Trophoblast cell (in vitro differentiated cells and primary cell): ENCODE measurements at regions not wholly inside any gene's neighbourhood (a gene's known extent, or its start where the extent isn't known, plus 50 kb on each side); places are given as distances from the start of the nearest gene placed in this dataset.

Experiments
- DNase-seq, 2 donors: peaks; one replicate each; pipeline ENCODE4 v3.0.0-alpha.2; 2016
- H2AFZ ChIP-seq: 2 replicates; pipeline ENCODE4 v1.6.1; 2013; ENCODE audit warnings: low read length, moderate library complexity, mild to moderate bottlenecking; ENCODE audit not compliant: insufficient read depth, poor library complexity
- H2AK5ac ChIP-seq: 2 replicates; pipeline ENCODE4 v1.6.1; 2013; ENCODE audit warnings: mild to moderate bottlenecking, low read length
- H2BK120ac ChIP-seq: 2 replicates; pipeline ENCODE4 v1.6.1; 2013; ENCODE audit warnings: low read length, mild to moderate bottlenecking, moderate library complexity; ENCODE audit not compliant: insufficient read depth, poor library complexity
- H2BK12ac ChIP-seq: 2 replicates; pipeline ENCODE4 v1.6.1; 2013; ENCODE audit warnings: mild to moderate bottlenecking, low read length, moderate library complexity
- H2BK5ac ChIP-seq: 2 replicates; pipeline ENCODE4 v1.6.1; 2013; ENCODE audit warnings: low read length, low read depth, moderate library complexity, mild to moderate bottlenecking; ENCODE audit not compliant: poor library complexity
- H3K14ac ChIP-seq: 2 replicates; pipeline ENCODE4 v1.6.1; 2013; ENCODE audit warnings: mild to moderate bottlenecking, low read length
- H3K18ac ChIP-seq: 2 replicates; pipeline ENCODE4 v1.6.1; 2013; ENCODE audit warnings: mild to moderate bottlenecking, low read length
- H3K23ac ChIP-seq: 2 replicates; pipeline ENCODE4 v1.6.1; 2013; ENCODE audit warnings: low read length
- H3K27ac ChIP-seq: 2 replicates; pipeline ENCODE4 v1.5.1; 2013; ENCODE audit warnings: low read depth, mild to moderate bottlenecking, inconsistent platforms, low read length, moderate library complexity
- H3K27me3 ChIP-seq: 2 replicates; pipeline ENCODE4 v1.6.1; 2013; ENCODE audit warnings: inconsistent platforms, mild to moderate bottlenecking, low read length, moderate library complexity; ENCODE audit not compliant: insufficient read depth
- H3K36me3 ChIP-seq, 2 experiments: 1 replicate in 1 of 2; 2 replicates in 1 of 2; pipeline ENCODE4 v1.6.1; 2013; ENCODE audit warnings: low read length in 2 of 2, mild to moderate bottlenecking in 2 of 2, moderate library complexity in 1 of 2; ENCODE audit not compliant: insufficient read depth in 2 of 2, control insufficient read depth in 1 of 2
- H3K4ac ChIP-seq: 2 replicates; pipeline ENCODE4 v1.6.1; 2013; ENCODE audit warnings: low read depth, mild to moderate bottlenecking, low read length, moderate library complexity
- H3K4me1 ChIP-seq, 2 experiments: 1 replicate in 1 of 2; 2 replicates in 1 of 2; pipeline ENCODE4 v1.6.1; 2013; ENCODE audit warnings: low read length in 2 of 2, mild to moderate bottlenecking in 2 of 2, moderate library complexity in 1 of 2; ENCODE audit not compliant: insufficient read depth in 2 of 2, control insufficient read depth in 1 of 2
- H3K4me2 ChIP-seq: 2 replicates; pipeline ENCODE4 v1.6.1; 2013; ENCODE audit warnings: inconsistent platforms, mild to moderate bottlenecking, low read length, moderate library complexity
- H3K4me3 ChIP-seq: 2 replicates; pipeline ENCODE4 v1.5.1; 2013; ENCODE audit warnings: mild to moderate bottlenecking, low read depth, low read length, inconsistent platforms
- H3K79me1 ChIP-seq: one replicate; pipeline ENCODE4 v1.6.1; 2013; ENCODE audit warnings: low read length
- H3K79me2 ChIP-seq: 2 replicates; pipeline ENCODE4 v1.6.1; 2013; ENCODE audit warnings: low read length, mild to moderate bottlenecking; ENCODE audit not compliant: control insufficient read depth, insufficient read depth, poor library complexity
- H3K9ac ChIP-seq: 2 replicates; pipeline ENCODE4 v1.6.1; 2013; ENCODE audit warnings: mild to moderate bottlenecking, low read length
- H3K9me3 ChIP-seq: 2 replicates; pipeline ENCODE4 v1.6.1; 2013; ENCODE audit warnings: low read depth, mild to moderate bottlenecking, control low read depth, inconsistent platforms, low read length; ENCODE audit not compliant: insufficient read depth
- H4K12ac ChIP-seq: 2 replicates; pipeline ENCODE4 v1.6.1; 2013; ENCODE audit warnings: low read depth, mild to moderate bottlenecking, low read length, moderate library complexity
- H4K8ac ChIP-seq: 2 replicates; pipeline ENCODE4 v1.6.1; 2013; ENCODE audit warnings: low read depth, mild to moderate bottlenecking, low read length, moderate library complexity
- H4K91ac ChIP-seq: one replicate; pipeline ENCODE4 v1.6.1; 2013; ENCODE audit warnings: low read depth, mild to moderate bottlenecking, low read length, moderate library complexity
- WGBS: extraction: QIAGEN DNeasy Blood & Tissue Kit; methylation state at CpG from one replicate; pipeline ENCODE4 v1.1.7; 2013; ENCODE audit warnings: missing lambda C conversion rate; ENCODE audit not compliant: insufficient read length, insufficient coverage; ENCODE audit errors: extremely low coverage; 5-methylcytosine and 5-hydroxymethylcytosine counted together

- H3K14ac ChIP-seq = no peak overlapping the region
- H3K4me1 ChIP-seq = no peaks in the 10 kb centered on the region
- no peak overlapping the region for H3K4me3 ChIP-seq
- no peak overlapping the region for H2AFZ ChIP-seq
- WGBS = no CpG with 5 or more reads among the region's 2 CpGs
- H4K91ac ChIP-seq = no peak overlapping the region
- H2AK5ac ChIP-seq = no peak overlapping the region
- H4K12ac ChIP-seq = no peak overlapping the region
- H3K36me3 ChIP-seq = no peaks in the 10 kb centered on the region
- no peaks in the 10 kb centered on the region for H3K79me2 ChIP-seq
- no peak overlapping the region for H3K23ac ChIP-seq
- H3K27me3 ChIP-seq = no peaks in the 10 kb centered on the region
- H3K18ac ChIP-seq = no peak overlapping the region
- H2BK120ac ChIP-seq = no peak overlapping the region
- no peak for DNase-seq
- no peak overlapping the region for H3K27ac ChIP-seq
- H3K9ac ChIP-seq = no peak overlapping the region
- no peaks in the 10 kb centered on the region for H3K9me3 ChIP-seq
- no peak overlapping the region for H3K4me2 ChIP-seq
- no peak overlapping the region for H4K8ac ChIP-seq
- no peaks in the 10 kb centered on the region for H3K79me1 ChIP-seq
- no peak overlapping the region for H2BK12ac ChIP-seq
- H2BK5ac ChIP-seq = no peak overlapping the region
- no peak overlapping the region for H3K4ac ChIP-seq
Observed at GRCh38 chr3:168815946-168816345, 720.2 kb upstream of the GOLIM4 start.

- Histone ChIP-seq H2BK12ac (no peak overlapping the region), H2BK5ac (no peak overlapping the region), H3K9me3 (no peaks in the 10 kb centered on the region), H3K79me1 (no peaks in the 10 kb centered on the region), H3K9ac (no peak overlapping the region), H3K27me3 (no peaks in the 10 kb centered on the region), H3K4ac (no peak overlapping the region), H2BK120ac (no peak overlapping the region), H4K8ac (no peak overlapping the region), H3K27ac (no peak overlapping the region), H2AFZ (no peak overlapping the region), H4K12ac (no peak overlapping the region), H3K23ac (no peak overlapping the region), H4K91ac (no peak overlapping the region), H3K4me2 (no peak overlapping the region), H3K36me3 (no peaks in the 10 kb centered on the region), H3K79me2 (no peaks in the 10 kb centered on the region), H3K4me1 (no peaks in the 10 kb centered on the region), H3K14ac (no peak overlapping the region), H3K18ac (no peak overlapping the region), H3K4me3 (no peak overlapping the region), H2AK5ac (no peak overlapping the region)
- DNase-seq = no peak
- WGBS = 100% methylated on average over 2 of the region's 2 CpGs
Observed at GRCh38 chr3:168813225-168813802, 717.6 kb upstream of the GOLIM4 start.

- H4K91ac ChIP-seq = no peak overlapping the region
- H4K8ac ChIP-seq = no peak overlapping the region
- no peak overlapping the region for H2BK120ac ChIP-seq
- no peak overlapping the region for H3K9ac ChIP-seq
- DNase-seq = no peak
- H3K9me3 ChIP-seq = no peaks in the 10 kb centered on the region
- no peak overlapping the region for H2AK5ac ChIP-seq
- no peak overlapping the region for H2BK12ac ChIP-seq
- no peaks in the 10 kb centered on the region for H3K79me1 ChIP-seq
- H3K23ac ChIP-seq = no peak overlapping the region
- H3K4me3 ChIP-seq = no peak overlapping the region
- no peak overlapping the region for H3K4me2 ChIP-seq
- WGBS = no CpG with 5 or more reads among the region's 3 CpGs
- no peaks in the 10 kb centered on the region for H3K4me1 ChIP-seq
- no peak overlapping the region for H2AFZ ChIP-seq
- no peak overlapping the region for H3K14ac ChIP-seq
- no peak overlapping the region for H3K27ac ChIP-seq
- H3K4ac ChIP-seq = no peak overlapping the region
- H3K27me3 ChIP-seq = no peaks in the 10 kb centered on the region
- no peaks in the 10 kb centered on the region for H3K79me2 ChIP-seq
- H2BK5ac ChIP-seq = no peak overlapping the region
- H3K18ac ChIP-seq = no peak overlapping the region
- H4K12ac ChIP-seq = no peak overlapping the region
- H3K36me3 ChIP-seq = no peaks in the 10 kb centered on the region
Observed at GRCh38 chr3:168812234-168812633, 716.5 kb upstream of the GOLIM4 start.

GRCh38 chr3:168808596-168808995, 712.9 kb upstream of the GOLIM4 start:
- Histone ChIP-seq H3K4me3 (no peak overlapping the region), H4K91ac (no peak overlapping the region), H3K9me3 (no peaks in the 10 kb centered on the region), H3K4me2 (no peak overlapping the region), H3K4me1 (no peaks in the 10 kb centered on the region), H4K8ac (no peak overlapping the region), H2BK120ac (no peak overlapping the region), H3K36me3 (no peaks in the 10 kb centered on the region), H2BK12ac (no peak overlapping the region), H4K12ac (no peak overlapping the region), H2AK5ac (no peak overlapping the region), H2BK5ac (no peak overlapping the region), H3K18ac (no peak overlapping the region), H2AFZ (no peak overlapping the region), H3K27me3 (no peaks in the 10 kb centered on the region), H3K79me2 (no peaks in the 10 kb centered on the region), H3K27ac (no peak overlapping the region), H3K23ac (no peak overlapping the region), H3K14ac (no peak overlapping the region), H3K9ac (no peak overlapping the region), H3K4ac (no peak overlapping the region), H3K79me1 (no peaks in the 10 kb centered on the region)
- no peak for DNase-seq
- no CpG with 5 or more reads among the region's 3 CpGs for WGBS
